ENCODE measurements at regions not wholly inside any gene's neighbourhood (a gene's known extent, or its start where the extent isn't known, plus 50 kb on each side); places are given as distances from the start of the nearest gene placed in this dataset.

- TF ChIP-seq MYB (IDR thresholded peaks at IDR 0.05; ENCODE audit: borderline replicate concordance, low read depth, low read length) (no peak), TCF7 (IDR thresholded peaks at IDR 0.05; ENCODE audit: borderline replicate concordance) (no peak), LARP7 (IDR thresholded peaks at IDR 0.05) (no peak)
Observed at GRCh38 chr22:36088292-36088691, 59.7 kb upstream of the RBFOX2 start (continued).

- SMC1A ChIA-PET (ENCODE audit: uncharacterized antibody, unreplicated experiment), result no interaction called here
- RAD21 ChIA-PET (ENCODE audit: unreplicated experiment), result interaction anchor here (0.8 kb wide), 1 partner anchor 124 kb away, joined by 4 read pairs; no protein-coding TSS in a partner anchor
- Histone ChIP-seq H3K27me3 (replicated peaks in 1 of 2; ENCODE audit: control insufficient read depth in 2 of 2, insufficient read depth in 2 of 2, low read length in 1 of 2) (no peaks in the 10 kb centered on the region), H3K9ac (ENCODE audit: control insufficient read depth, insufficient read depth, low read length) (no peak overlapping the region), H3K4me3 (no peak overlapping the region), H3K9me3 (replicated peaks; ENCODE audit: control insufficient read depth, insufficient read depth, low read length) (no peaks in the 10 kb centered on the region), H3K79me2 (ENCODE audit: control insufficient read depth, insufficient read depth, low read length) (no peaks in the 10 kb centered on the region), H3K4me1 (ENCODE audit: control insufficient read depth, insufficient read depth, low read length) (no peaks in the 10 kb centered on the region), H3K27ac (ENCODE audit: control insufficient read depth, insufficient read depth) (no peak overlapping the region), H3K36me3 (ENCODE audit: control insufficient read depth in 2 of 2, insufficient read depth in 2 of 2, low read length in 1 of 2) (no peaks in the 10 kb centered on the region), H4K20me1 (ENCODE audit: control insufficient read depth, insufficient read depth) (no peaks in the 10 kb centered on the region), H3K4me2 (ENCODE audit: control insufficient read depth, insufficient read depth) (no peak overlapping the region), H2AFZ (ENCODE audit: control insufficient read depth, low read depth, low read length) (no peak overlapping the region)
- in situ Hi-C loops (cut with MboI), result no loop called here
- no peak for FAIRE-seq
- TF ChIP-seq CHD4 (IDR thresholded peaks at IDR 0.05), result no peak
- POLR2A ChIA-PET, result no interaction called here
- DNase-seq (ENCODE audit: low read depth, low spot score), result no peak
- BruUV-seq (replicated peaks), result no TSS peak
- no peak for ATAC-seq
- 38% methylated on average over 5 of the region's 5 CpGs for WGBS (ENCODE audit: insufficient coverage, insufficient replicate concordance, low lambda C conversion rate, missing lambda C conversion rate)
- CTCF ChIA-PET, result interaction anchor here (0.6 to 0.7 kb wide), 2 partner anchors 485 to 506 kb away, joined by 3 read pairs; no protein-coding TSS in a partner anchor
- intact Hi-C loops (cut with micrococcal nuclease; ENCODE audit: unreplicated experiment), result no loop called here
Observed at GRCh38 chr22:36087784-36088183, 59.2 kb upstream of the RBFOX2 start.

- Histone ChIP-seq H3K4me1 (ENCODE audit: control insufficient read depth, insufficient read depth, low read length) (no peaks in the 10 kb centered on the region), H2AFZ (ENCODE audit: control insufficient read depth, low read depth, low read length) (no peak overlapping the region), H3K4me2 (ENCODE audit: control insufficient read depth, insufficient read depth) (no peak overlapping the region), H4K20me1 (ENCODE audit: control insufficient read depth, insufficient read depth) (no peaks in the 10 kb centered on the region), H3K27ac (ENCODE audit: control insufficient read depth, insufficient read depth) (no peak overlapping the region), H3K79me2 (ENCODE audit: control insufficient read depth, insufficient read depth, low read length) (no peaks in the 10 kb centered on the region), H3K36me3 (ENCODE audit: control insufficient read depth in 2 of 2, insufficient read depth in 2 of 2, low read length in 1 of 2) (no peaks in the 10 kb centered on the region), H3K4me3 (no peak overlapping the region), H3K9me3 (replicated peaks; ENCODE audit: control insufficient read depth, insufficient read depth, low read length) (no peaks in the 10 kb centered on the region), H3K9ac (ENCODE audit: control insufficient read depth, insufficient read depth, low read length) (no peak overlapping the region), H3K27me3 (replicated peaks in 1 of 2; ENCODE audit: control insufficient read depth in 2 of 2, insufficient read depth in 2 of 2, low read length in 1 of 2) (no peaks in the 10 kb centered on the region)
- ChIA-PET RAD21 (ENCODE audit: unreplicated experiment) (no interaction called here), CTCF (no interaction called here), SMC1A (ENCODE audit: uncharacterized antibody, unreplicated experiment) (no interaction called here), POLR2A (no interaction called here)
- BruUV-seq (replicated peaks), result no TSS peak
- no peak for TF ChIP-seq TARDBP (IDR thresholded peaks at IDR 0.05; ENCODE audit: borderline replicate concordance)
- WGBS (ENCODE audit: insufficient coverage, insufficient replicate concordance, low lambda C conversion rate, missing lambda C conversion rate), result 65% methylated on average over 13 of the region's 13 CpGs
- in situ Hi-C loops (cut with MboI) (no loop called here), intact Hi-C loops (cut with micrococcal nuclease; ENCODE audit: unreplicated experiment) (no loop called here)
- no peak for FAIRE-seq
- no peak for DNase-seq (ENCODE audit: low read depth, low spot score)
- ATAC-seq, result no peak
Observed at GRCh38 chr22:36086629-36087254, 58.1 kb upstream of the RBFOX2 start.

Data from GM12878 (cell line).